Body of pancreas (tissue), 4 donors: ENCODE measurements at regions not wholly inside any gene's neighbourhood (a gene's known extent, or its start where the extent isn't known, plus 50 kb on each side); places are given as distances from the start of the nearest gene placed in this dataset.

ENCODE experiments used
- ATAC-seq: fragments of 150-250 bp; one replicate; pipeline ENCODE4 v1.9.1; 2016
- DNase-seq, 4 donors: peaks; one replicate each; pipeline ENCODE4 v3.0.0-alpha.2; 2019
- H3K27ac ChIP-seq, 4 donors: fragments of 200-600 bp; sonication (generic); 1 replicate in 3 of 4; 2 replicates in 1 of 4; pipeline versions ENCODE4 v1.5.1 to v1.6.1; 2016 to 2019; ENCODE audit warnings: mild to moderate bottlenecking in 1 of 4, mixed read lengths in 1 of 4, moderate library complexity in 1 of 4
- H3K27me3 ChIP-seq, 2 donors: fragments of 200-600 bp; sonication (generic); one replicate each; pipeline ENCODE4 v1.6.0; 2016; ENCODE audit warnings: mild to moderate bottlenecking in 1 of 2
- H3K36me3 ChIP-seq, 2 donors: fragments of 200-600 bp; sonication (generic); replicated peaks in 1 of 2; 2 replicates each; pipeline ENCODE4 v1.5.1; 2016; ENCODE audit warnings: low read depth in 2 of 2; ENCODE audit not compliant: insufficient read depth in 1 of 2
- H3K4me1 ChIP-seq: fragments of 200-600 bp; sonication (generic); one replicate; pipeline ENCODE4 v1.6.0; 2016
- H3K4me3 ChIP-seq, 2 donors: fragments of 200-600 bp; sonication (generic); 1 replicate in 1 of 2; 2 replicates in 1 of 2; pipeline ENCODE4 v1.5.1; 2016 to 2019
- H3K9me3 ChIP-seq, 3 donors: fragments of 200-600 bp; sonication (generic); 1 replicate in 2 of 3; 2 replicates in 1 of 3; pipeline ENCODE4 v1.5.1; 2016
- POLR2A ChIP-seq, 3 donors: fragments of 450-650 bp; IDR thresholded peaks; one replicate each; pipeline ENCODE4 v1.6.1; 2016; ENCODE audit warnings: antibody characterized with exemption in 3 of 3, mild to moderate bottlenecking in 2 of 3
- WGBS, 2 donors: methylation state at CpG; one replicate each; pipeline ENCODE4 v1.1.5; 2017; 5-methylcytosine and 5-hydroxymethylcytosine counted together
- intact Hi-C: fragments of 100-400 bp; cut with DNase I; formaldehyde crosslinking; loops from one replicate; pipeline ENCODE4 v1.15.1; 2023
- TF ChIP-seq, protein P1 (sequence below), 7 experiments: fragments of 450-650 bp in 4 of 7; fragments of 200-600 bp in 3 of 7; sonication (generic) in 3 of 7; IDR thresholded peaks; one replicate each; pipeline ENCODE4 v1.5.1; 2016 to 2019; ENCODE audit warnings: antibody characterized with exemption in 7 of 7

DNA sequence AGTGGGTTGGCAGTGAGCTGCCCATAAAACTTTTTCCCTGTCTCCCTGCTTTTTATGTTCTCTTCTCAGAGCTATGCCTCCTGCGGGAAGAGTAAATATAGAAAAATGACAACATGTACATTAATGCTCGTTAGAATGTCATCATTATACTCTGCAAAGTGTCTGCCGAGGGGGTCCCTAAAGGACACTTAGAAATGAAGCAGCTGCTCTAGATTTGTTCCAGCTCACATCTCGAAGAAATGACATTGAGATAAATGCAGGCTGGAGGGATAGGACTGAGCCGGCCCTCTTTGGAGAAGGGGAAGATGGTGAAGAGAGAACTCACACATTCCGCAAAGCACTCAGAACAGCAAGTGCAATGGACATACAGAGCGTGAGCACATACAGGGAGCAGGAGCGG is 240.0 kb downstream of the NXPE2 start:
- Histone ChIP-seq H3K4me3 (no peak overlapping the region), H3K27ac (no peak overlapping the region), H3K9me3 (no peaks in the 10 kb centered on the region), H3K4me1 (no peaks in the 10 kb centered on the region), H3K36me3 (no peaks in the 10 kb centered on the region), H3K27me3 (no peaks in the 10 kb centered on the region)
- DNase-seq (no peak), ATAC-seq (no peak)
- intact Hi-C loops: no loop called here
- 55 to 63% methylated on average over 8 of the region's 8 CpGs for WGBS, 2 donors
- TF ChIP-seq POLR2A (IDR thresholded peaks at IDR 0.05): no peak
- TF ChIP-seq, protein P1, sequence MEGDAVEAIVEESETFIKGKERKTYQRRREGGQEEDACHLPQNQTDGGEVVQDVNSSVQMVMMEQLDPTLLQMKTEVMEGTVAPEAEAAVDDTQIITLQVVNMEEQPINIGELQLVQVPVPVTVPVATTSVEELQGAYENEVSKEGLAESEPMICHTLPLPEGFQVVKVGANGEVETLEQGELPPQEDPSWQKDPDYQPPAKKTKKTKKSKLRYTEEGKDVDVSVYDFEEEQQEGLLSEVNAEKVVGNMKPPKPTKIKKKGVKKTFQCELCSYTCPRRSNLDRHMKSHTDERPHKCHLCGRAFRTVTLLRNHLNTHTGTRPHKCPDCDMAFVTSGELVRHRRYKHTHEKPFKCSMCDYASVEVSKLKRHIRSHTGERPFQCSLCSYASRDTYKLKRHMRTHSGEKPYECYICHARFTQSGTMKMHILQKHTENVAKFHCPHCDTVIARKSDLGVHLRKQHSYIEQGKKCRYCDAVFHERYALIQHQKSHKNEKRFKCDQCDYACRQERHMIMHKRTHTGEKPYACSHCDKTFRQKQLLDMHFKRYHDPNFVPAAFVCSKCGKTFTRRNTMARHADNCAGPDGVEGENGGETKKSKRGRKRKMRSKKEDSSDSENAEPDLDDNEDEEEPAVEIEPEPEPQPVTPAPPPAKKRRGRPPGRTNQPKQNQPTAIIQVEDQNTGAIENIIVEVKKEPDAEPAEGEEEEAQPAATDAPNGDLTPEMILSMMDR (IDR thresholded peaks at IDR 0.05): no peak

DNA sequence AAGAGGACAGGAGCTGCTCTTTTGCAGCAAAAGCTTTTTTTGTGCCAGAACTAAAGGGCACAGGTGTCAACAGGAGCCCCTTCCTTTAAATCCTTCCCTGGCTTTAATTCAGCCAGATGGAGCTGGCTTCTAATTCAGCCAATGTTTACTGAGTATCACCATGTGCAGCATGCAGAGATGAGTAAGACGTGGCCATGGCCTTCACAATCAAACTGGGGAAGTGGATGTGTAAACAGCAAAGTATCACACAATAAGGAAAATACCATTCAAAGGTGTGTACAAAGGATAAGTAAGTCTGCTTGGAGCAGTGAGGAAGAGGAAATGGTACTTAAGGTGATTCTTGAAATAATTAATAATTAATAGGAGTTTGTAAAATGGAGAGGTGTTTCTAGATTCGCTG is 243.4 kb downstream of the NXPE2 start:
- intact Hi-C loops: no loop called here
- Histone ChIP-seq H3K4me3 (no peak overlapping the region), H3K27ac (no peak overlapping the region), H3K27me3 (no peaks in the 10 kb centered on the region), H3K36me3 (no peaks in the 10 kb centered on the region), H3K4me1 (no peaks in the 10 kb centered on the region), H3K9me3 (no peaks in the 10 kb centered on the region)
- TF ChIP-seq POLR2A (IDR thresholded peaks at IDR 0.05): no peak
- TF ChIP-seq, protein P1 (IDR thresholded peaks at IDR 0.05): no peak
- WGBS, 2 donors: 33 to 34% methylated on average over 2 of the region's 2 CpGs
- ATAC-seq: no peak
- DNase-seq: no peak

DNA sequence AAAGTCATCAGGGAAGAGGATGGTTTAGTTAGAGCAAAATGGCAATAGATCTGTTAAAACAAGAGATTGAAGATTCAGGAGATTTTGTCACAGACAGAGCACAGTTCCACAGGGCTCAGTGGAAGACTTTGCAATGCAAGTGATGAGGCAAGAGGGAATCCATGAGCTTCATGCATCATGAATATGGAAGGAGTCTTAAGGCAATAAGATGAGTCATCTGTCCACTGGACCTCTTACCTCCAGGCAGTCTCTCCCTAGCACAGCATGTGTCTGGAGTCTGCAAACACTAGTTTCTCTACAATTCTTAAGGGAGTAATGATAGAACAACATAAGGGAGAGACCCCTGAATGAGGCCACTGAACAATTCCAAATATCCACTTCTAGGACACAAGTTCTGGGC is 245.7 kb downstream of the NXPE2 start:
- DNase-seq: no peak
- intact Hi-C loops: no loop called here
- no peaks in the 10 kb centered on the region for H3K36me3 ChIP-seq
- no peak overlapping the region for H3K27ac ChIP-seq
- no peak for ATAC-seq
- no peaks in the 10 kb centered on the region for H3K9me3 ChIP-seq
- no peak overlapping the region for H3K4me3 ChIP-seq
- no peak for TF ChIP-seq POLR2A (IDR thresholded peaks at IDR 0.05)
- TF ChIP-seq, protein P1 (IDR thresholded peaks at IDR 0.05): no peak
- H3K27me3 ChIP-seq: peaks cover 0 to 4% of the 10 kb centered on the region in 2 donors
- H3K4me1 ChIP-seq: no peaks in the 10 kb centered on the region

DNA sequence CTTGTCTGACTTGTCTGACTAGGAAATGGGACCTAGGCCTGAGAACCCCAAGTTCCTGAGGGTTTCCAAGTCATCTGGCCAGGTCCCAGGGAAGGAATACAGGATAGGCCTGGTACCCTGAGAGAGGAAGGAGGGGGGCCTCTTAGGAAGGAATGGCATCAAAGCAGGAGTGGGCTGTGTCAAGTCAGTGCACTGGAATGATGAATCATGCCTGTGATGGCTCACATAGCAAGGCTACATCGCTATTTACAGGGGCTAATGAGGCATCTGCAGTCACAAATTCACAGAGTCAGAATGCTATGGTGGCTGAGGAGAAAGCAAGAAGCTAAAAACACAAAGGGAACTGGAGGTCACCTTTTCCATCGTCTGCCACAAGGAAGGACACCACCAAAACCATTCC is 247.3 kb downstream of the NXPE2 start:
- DNase-seq (no peak), ATAC-seq (no peak)
- intact Hi-C loops: no loop called here
- H3K27me3 ChIP-seq: peaks cover 0 to 4% of the 10 kb centered on the region in 2 donors
- no peaks in the 10 kb centered on the region for H3K36me3 ChIP-seq
- no peaks in the 10 kb centered on the region for H3K4me1 ChIP-seq
- no peak overlapping the region for H3K4me3 ChIP-seq
- H3K9me3 ChIP-seq: no peaks in the 10 kb centered on the region
- TF ChIP-seq, protein P1 (IDR thresholded peaks at IDR 0.05): no peak
- 47 to 58% methylated on average over 2 of the region's 2 CpGs for WGBS, 2 donors
- H3K27ac ChIP-seq: no peak overlapping the region

DNA sequence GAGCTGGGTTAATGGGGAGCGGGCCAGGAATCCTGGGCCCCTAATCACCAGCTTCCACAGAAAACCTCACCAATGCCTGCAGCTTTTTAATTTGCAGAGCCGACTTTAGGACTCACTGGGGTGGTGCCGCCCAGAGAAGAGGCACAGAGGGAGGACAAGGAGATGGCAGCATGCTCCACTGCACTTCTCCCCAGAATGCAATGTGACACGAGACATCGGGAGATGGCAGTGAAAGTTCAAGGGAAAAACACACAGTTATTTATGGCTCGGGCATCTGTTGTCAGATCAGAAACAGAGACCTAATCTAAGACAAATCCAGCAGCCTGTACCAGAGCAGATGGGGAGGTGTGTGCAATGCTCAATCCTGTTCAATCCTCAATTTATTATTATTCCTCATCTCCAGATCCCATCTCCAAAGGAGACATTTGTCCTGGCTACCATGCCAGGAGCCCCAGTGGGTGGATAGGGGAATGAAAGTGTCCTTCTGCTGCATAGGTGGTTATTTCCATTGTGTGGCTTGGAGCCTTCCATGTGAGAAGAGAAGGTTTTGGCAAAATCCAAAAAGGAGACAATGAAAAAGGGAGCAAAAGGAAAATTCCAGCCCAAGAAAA is 250.0 kb downstream of the NXPE2 start:
- intact Hi-C loops: no loop called here
- no peaks in the 10 kb centered on the region for H3K36me3 ChIP-seq
- no peak overlapping the region for H3K4me3 ChIP-seq
- TF ChIP-seq, protein P1 (IDR thresholded peaks at IDR 0.05): no peak
- TF ChIP-seq POLR2A (IDR thresholded peaks at IDR 0.05): no peak
- no peak for DNase-seq
- peaks cover 0 to 6% (median 0%) of the 10 kb centered on the region in 3 donors for H3K9me3 ChIP-seq
- no peak overlapping the region for H3K27ac ChIP-seq
- H3K27me3 ChIP-seq: peaks cover 0 to 4% of the 10 kb centered on the region in 2 donors
- WGBS, 2 donors: 64 to 66% methylated on average over 5 to 6 of the region's 6 CpGs
- no peaks in the 10 kb centered on the region for H3K4me1 ChIP-seq
- ATAC-seq: no peak
